NB4 (cell line): ENCODE measurements at regions not wholly inside any gene's neighbourhood (a gene's known extent, or its start where the extent isn't known, plus 50 kb on each side); places are given as distances from the start of the nearest gene placed in this dataset.

Experiments used
- DNase-seq: peaks from one replicate; pipeline ENCODE4 v3.0.0; 2010; ENCODE audit warnings: low read depth
- H3K4me3 ChIP-seq: one replicate; pipeline ENCODE4 v1.5.1; 2011; ENCODE audit warnings: mild to moderate bottlenecking, low read depth, low read length, moderate library complexity
- CTCF ChIP-seq: IDR thresholded peaks from one replicate; pipeline ENCODE4 v1.5.1; 2012; ENCODE audit warnings: low read depth, low read length
- MAX ChIP-seq: IDR thresholded peaks from 2 replicates; pipeline ENCODE4 v1.6.1; 2011; ENCODE audit warnings: low read depth, low read length
- MYC ChIP-seq: IDR thresholded peaks from 2 replicates; pipeline ENCODE4 v1.6.1; 2011; ENCODE audit warnings: low read depth, low read length
- POLR2A ChIP-seq: IDR thresholded peaks from 2 replicates; pipeline ENCODE4 v1.6.1; 2011; ENCODE audit warnings: mild to moderate bottlenecking; ENCODE audit not compliant: insufficient read length; ENCODE audit errors: extremely low read depth

GRCh38 chr10:44261710-44262455 lies 123.0 kb downstream of the CXCL12 start:
- H3K4me3 ChIP-seq: no peak overlapping the region
- no peak for TF ChIP-seq POLR2A
- no peak for DNase-seq

GRCh38 chr10:44261296-44261695 lies 123.6 kb downstream of the CXCL12 start:
- TF ChIP-seq MAX (no peak), POLR2A (no peak), MYC (no peak), CTCF (no peak)
- no peak overlapping the region for H3K4me3 ChIP-seq
- no peak for DNase-seq

GRCh38 chr10:44260286-44260928 lies 124.5 kb downstream of the CXCL12 start:
- TF ChIP-seq CTCF: no peak
- TF ChIP-seq MYC: no peak
- TF ChIP-seq MAX: no peak
- no peak for TF ChIP-seq POLR2A
- no peak overlapping the region for H3K4me3 ChIP-seq

GRCh38 chr10:44259090-44259874 lies 125.6 kb downstream of the CXCL12 start:
- TF ChIP-seq POLR2A (no peak), MYC (no peak), MAX (no peak), CTCF (no peak)

More at GRCh38 chr10:44260286-44260928, 124.5 kb downstream of the CXCL12 start:
- no peak for DNase-seq

GRCh38 chr10:44258460-44259089 lies 126.3 kb downstream of the CXCL12 start:
- TF ChIP-seq POLR2A (no peak), CTCF (no peak), MYC (no peak), MAX (no peak)
- no peak for DNase-seq
- no peak overlapping the region for H3K4me3 ChIP-seq

More at GRCh38 chr10:44259090-44259874, 125.6 kb downstream of the CXCL12 start:
- H3K4me3 ChIP-seq: no peak overlapping the region
- DNase-seq: no peak

- DNase-seq: no peak
- no peak overlapping the region for H3K4me3 ChIP-seq
- no peak for TF ChIP-seq MAX
- TF ChIP-seq MYC: no peak
- no peak for TF ChIP-seq POLR2A
Measured at GRCh38 chr10:44258019-44258418, 126.9 kb downstream of the CXCL12 start.
